Muscle layer of duodenum (tissue), 2 donors: ENCODE measurements at regions not wholly inside any gene's neighbourhood (a gene's known extent, or its start where the extent isn't known, plus 50 kb on each side); places are given as distances from the start of the nearest gene placed in this dataset.

Experiments used
- H3K27ac ChIP-seq: one replicate; pipeline ENCODE4 v1.7.0; 2013; ENCODE audit warnings: mild to moderate bottlenecking, low read length
- H3K27me3 ChIP-seq: one replicate; pipeline ENCODE4 v1.7.0; 2013; ENCODE audit warnings: low read depth, mild to moderate bottlenecking, control low read depth, low read length
- H3K36me3 ChIP-seq, 2 donors: one replicate each; pipeline ENCODE4 v1.7.0; 2013; ENCODE audit warnings: low read length in 2 of 2, control low read depth in 1 of 2, mild to moderate bottlenecking in 1 of 2; ENCODE audit not compliant: insufficient read depth in 2 of 2, control insufficient read depth in 1 of 2
- H3K4me1 ChIP-seq, 2 donors: one replicate each; pipeline ENCODE4 v1.7.0; 2013; ENCODE audit warnings: low read length in 2 of 2, mild to moderate bottlenecking in 2 of 2, control low read depth in 1 of 2, moderate library complexity in 1 of 2; ENCODE audit not compliant: insufficient read depth in 2 of 2, control insufficient read depth in 1 of 2
- H3K4me3 ChIP-seq, 2 donors: one replicate each; pipeline ENCODE4 v1.7.0; 2013; ENCODE audit warnings: low read length in 2 of 2, low read depth in 1 of 2, mild to moderate bottlenecking in 1 of 2
- H3K9me3 ChIP-seq, 2 donors: one replicate each; pipeline ENCODE4 v1.7.0; 2013; ENCODE audit warnings: low read length in 2 of 2, control low read depth in 1 of 2, mild to moderate bottlenecking in 1 of 2; ENCODE audit not compliant: control insufficient read depth in 1 of 2
- donor health status: healthy.

GRCh38 chr3:117526470-117527079, 817.0 kb downstream of the TUSC7 start:
- Histone ChIP-seq H3K36me3 (no peaks in the 10 kb centered on the region), H3K4me1 (peaks cover 0 to 6% of the 10 kb centered on the region in 2 donors), H3K9me3 (no peaks in the 10 kb centered on the region), H3K27me3 (no peaks in the 10 kb centered on the region), H3K4me3 (no peak overlapping the region), H3K27ac (no peak overlapping the region)

GRCh38 chr3:117527346-117527745, 817.8 kb downstream of the TUSC7 start:
- Histone ChIP-seq H3K36me3 (no peaks in the 10 kb centered on the region), H3K4me3 (no peak overlapping the region), H3K27ac (no peak overlapping the region), H3K9me3 (no peaks in the 10 kb centered on the region), H3K27me3 (no peaks in the 10 kb centered on the region), H3K4me1 (peaks cover 0 to 8% of the 10 kb centered on the region in 2 donors)

GRCh38 chr3:117528688-117529087, 819.1 kb downstream of the TUSC7 start:
- H3K9me3 ChIP-seq, result no peaks in the 10 kb centered on the region
- no peak overlapping the region for H3K27ac ChIP-seq
- no peaks in the 10 kb centered on the region for H3K36me3 ChIP-seq
- no peaks in the 10 kb centered on the region for H3K27me3 ChIP-seq
- H3K4me3 ChIP-seq, result no peak overlapping the region
- peaks cover 0 to 8% of the 10 kb centered on the region in 2 donors for H3K4me1 ChIP-seq

GRCh38 chr3:117531078-117531767, 821.6 kb downstream of the TUSC7 start:
- Histone ChIP-seq H3K4me1 (peaks cover 0 to 8% of the 10 kb centered on the region in 2 donors), H3K27me3 (no peaks in the 10 kb centered on the region), H3K27ac (no peak overlapping the region), H3K9me3 (no peaks in the 10 kb centered on the region), H3K36me3 (no peaks in the 10 kb centered on the region), H3K4me3 (no peak overlapping the region)

GRCh38 chr3:117532268-117532667, 822.7 kb downstream of the TUSC7 start:
- Histone ChIP-seq H3K4me3 (no peak overlapping the region), H3K9me3 (no peaks in the 10 kb centered on the region), H3K36me3 (no peaks in the 10 kb centered on the region), H3K27ac (no peak overlapping the region), H3K4me1 (peaks cover 0 to 8% of the 10 kb centered on the region in 2 donors), H3K27me3 (no peaks in the 10 kb centered on the region)

- H3K36me3 ChIP-seq, result no peaks in the 10 kb centered on the region
- no peak overlapping the region for H3K4me3 ChIP-seq
- H3K27me3 ChIP-seq, result no peaks in the 10 kb centered on the region
- no peak overlapping the region for H3K27ac ChIP-seq
- peaks cover 0 to 8% of the 10 kb centered on the region in 2 donors for H3K4me1 ChIP-seq
- no peaks in the 10 kb centered on the region for H3K9me3 ChIP-seq
Observed at GRCh38 chr3:117534138-117534537, 824.6 kb downstream of the TUSC7 start.

GRCh38 chr3:117536006-117536405, 826.4 kb downstream of the TUSC7 start:
- H3K27ac ChIP-seq, result no peak overlapping the region
- no peaks in the 10 kb centered on the region for H3K36me3 ChIP-seq
- no peaks in the 10 kb centered on the region for H3K27me3 ChIP-seq
- no peaks in the 10 kb centered on the region for H3K9me3 ChIP-seq
- peaks cover 0 to 8% of the 10 kb centered on the region in 2 donors for H3K4me1 ChIP-seq
- no peak overlapping the region for H3K4me3 ChIP-seq

GRCh38 chr3:117537949-117538348, 828.4 kb downstream of the TUSC7 start:
- Histone ChIP-seq H3K4me3 (no peak overlapping the region), H3K36me3 (no peaks in the 10 kb centered on the region), H3K27me3 (no peaks in the 10 kb centered on the region), H3K27ac (no peak overlapping the region), H3K9me3 (no peaks in the 10 kb centered on the region), H3K4me1 (no peaks in the 10 kb centered on the region)

- no peaks in the 10 kb centered on the region for H3K4me1 ChIP-seq
- H3K27me3 ChIP-seq, result no peaks in the 10 kb centered on the region
- no peaks in the 10 kb centered on the region for H3K36me3 ChIP-seq
- no peak overlapping the region for H3K27ac ChIP-seq
- H3K4me3 ChIP-seq, result no peak overlapping the region
- no peaks in the 10 kb centered on the region for H3K9me3 ChIP-seq
Observed at GRCh38 chr3:117539729-117540128, 830.1 kb downstream of the TUSC7 start.

GRCh38 chr3:117540597-117540996, 831.0 kb downstream of the TUSC7 start:
- H3K27me3 ChIP-seq, result no peaks in the 10 kb centered on the region
- H3K27ac ChIP-seq, result no peak overlapping the region
- H3K4me3 ChIP-seq, result no peak overlapping the region
- H3K9me3 ChIP-seq, result no peaks in the 10 kb centered on the region
- no peaks in the 10 kb centered on the region for H3K36me3 ChIP-seq
- no peaks in the 10 kb centered on the region for H3K4me1 ChIP-seq

GRCh38 chr3:117541721-117542120, 832.1 kb downstream of the TUSC7 start:
- Histone ChIP-seq H3K27ac (no peak overlapping the region), H3K9me3 (no peaks in the 10 kb centered on the region), H3K36me3 (no peaks in the 10 kb centered on the region), H3K4me1 (no peaks in the 10 kb centered on the region), H3K27me3 (no peaks in the 10 kb centered on the region), H3K4me3 (no peak overlapping the region)

GRCh38 chr3:117543521-117543920, 833.9 kb downstream of the TUSC7 start:
- Histone ChIP-seq H3K27ac (no peak overlapping the region), H3K4me1 (no peaks in the 10 kb centered on the region), H3K27me3 (no peaks in the 10 kb centered on the region), H3K4me3 (no peak overlapping the region), H3K36me3 (no peaks in the 10 kb centered on the region), H3K9me3 (no peaks in the 10 kb centered on the region)
